IMR-90 (cell line): ENCODE measurements at regions not wholly inside any gene's neighbourhood (a gene's known extent, or its start where the extent isn't known, plus 50 kb on each side); places are given as distances from the start of the nearest gene placed in this dataset.
A peak's percentile ranks its signal among the peaks of the same experiment; 100 is the strongest.

Experiments used
- ATAC-seq: fragments of 200-7000 bp; cut with Tn5 transposase; 2 replicates; pipeline ENCODE4 v1.9.1; 2020; ENCODE audit warnings: low read depth, mild to moderate bottlenecking, moderate library complexity
- BruUV-seq: library from RNA; stranded (reverse); fragments of 400-500 nt; replicated peaks from 2 replicates; lab custom pipeline; 2021; lab: Mats Ljungman, UMichigan
- CTCF ChIA-PET: fragments of 300-600 bp; formaldehyde crosslinking; extraction: SDS; loops from one replicate; lab custom pipeline; 2021; ENCODE audit warnings: antibody characterized with exemption; lab: Yijun Ruan, JAX
- POLR2A ChIA-PET: fragments of 300-600 bp; sonication (Branson Sonifier 250); formaldehyde crosslinking; loops from one replicate; lab custom pipeline; 2022; ENCODE audit warnings: antibody characterized with exemption; ENCODE audit not compliant: unreplicated experiment; lab: Charles Lee
- DNase-seq: peaks from one replicate; pipeline ENCODE4 v3.0.0; 2013
- H2AFZ ChIP-seq: replicated peaks from 2 replicates; pipeline ENCODE3; 2013; ENCODE audit warnings: low read length, mild to moderate bottlenecking; ENCODE audit not compliant: poor library complexity
- H2AK5ac ChIP-seq: 2 replicates; pipeline ENCODE4 v1.6.1; 2013; ENCODE audit warnings: low read depth, low read length, inconsistent platforms
- H2AK9ac ChIP-seq: replicated peaks from 2 replicates; pipeline ENCODE3; 2013; ENCODE audit warnings: mild to moderate bottlenecking, low read depth, low read length, moderate library complexity; ENCODE audit not compliant: poor library complexity
- H2BK120ac ChIP-seq: 2 replicates; pipeline ENCODE4 v1.6.1; 2013; ENCODE audit warnings: low read depth, low read length, inconsistent platforms
- H2BK15ac ChIP-seq: 3 replicates; pipeline ENCODE4 v1.6.1; 2013; ENCODE audit warnings: low read depth, low read length, inconsistent platforms
- H2BK20ac ChIP-seq: 2 replicates; pipeline ENCODE4 v1.6.1; 2013; ENCODE audit warnings: low read depth, mild to moderate bottlenecking, inconsistent platforms, low read length, moderate library complexity
- H2BK5ac ChIP-seq: 2 replicates; pipeline ENCODE4 v1.6.1; 2013; ENCODE audit warnings: mild to moderate bottlenecking, low read depth, low read length, inconsistent platforms; ENCODE audit not compliant: poor library complexity, severe bottlenecking
- H3K14ac ChIP-seq: replicated peaks from 2 replicates; pipeline ENCODE4 v1.6.1; 2013; ENCODE audit warnings: low read depth, low read length, inconsistent platforms
- H3K18ac ChIP-seq: 2 replicates; pipeline ENCODE4 v1.6.1; 2013; ENCODE audit warnings: low read depth, low read length, control low read depth
- H3K23ac ChIP-seq: 2 replicates; pipeline ENCODE4 v1.6.1; 2013; ENCODE audit warnings: low read depth, low read length, inconsistent platforms
- H3K27ac ChIP-seq: 2 replicates; pipeline ENCODE4 v1.5.1; 2013; ENCODE audit warnings: mild to moderate bottlenecking, control low read depth, low read length; ENCODE audit not compliant: insufficient read depth
- H3K27me3 ChIP-seq: 2 replicates; pipeline ENCODE4 v1.6.1; 2013; ENCODE audit warnings: low read length; ENCODE audit not compliant: control insufficient read depth, insufficient read depth
- H3K36me3 ChIP-seq: 2 replicates; pipeline ENCODE4 v1.6.1; 2013; ENCODE audit warnings: low read length, mixed read lengths; ENCODE audit not compliant: control insufficient read depth, insufficient read depth
- H3K4ac ChIP-seq: 2 replicates; pipeline ENCODE4 v1.6.1; 2013; ENCODE audit warnings: low read depth, low read length, inconsistent platforms
- H3K4me1 ChIP-seq: 2 replicates; pipeline ENCODE4 v1.6.1; 2013; ENCODE audit warnings: low read length, mixed read lengths; ENCODE audit not compliant: control insufficient read depth, insufficient read depth
- H3K4me2 ChIP-seq: 2 replicates; pipeline ENCODE4 v1.6.1; 2013; ENCODE audit warnings: low read depth, mild to moderate bottlenecking, control low read depth, low read length, moderate library complexity
- H3K4me3 ChIP-seq: 2 replicates; pipeline ENCODE4 v1.5.1; 2013; ENCODE audit warnings: low read depth, mild to moderate bottlenecking, control low read depth, low read length, moderate library complexity; ENCODE audit not compliant: insufficient read depth
- H3K56ac ChIP-seq: 2 replicates; pipeline ENCODE4 v1.6.1; 2013; ENCODE audit warnings: low read length, inconsistent platforms; ENCODE audit not compliant: insufficient read depth; ENCODE audit errors: extremely low read depth
- H3K79me1 ChIP-seq, 2 experiments: 2 replicates each; pipeline ENCODE4 v1.6.1; 2013; ENCODE audit warnings: low read length in 2 of 2, inconsistent platforms in 1 of 2, low read depth in 1 of 2
- H3K9ac ChIP-seq: 2 replicates; pipeline ENCODE4 v1.6.1; 2013; ENCODE audit warnings: low read depth, low read length, control low read depth
- H3K9me1 ChIP-seq: 2 replicates; pipeline ENCODE4 v1.6.1; 2013; ENCODE audit warnings: low read length, inconsistent platforms; ENCODE audit not compliant: insufficient read depth
- H3K9me3 ChIP-seq: 2 replicates; pipeline ENCODE4 v1.6.1; 2013; ENCODE audit warnings: low read length; ENCODE audit not compliant: control insufficient read depth, insufficient read depth
- H4K20me1 ChIP-seq: 2 replicates; pipeline ENCODE4 v1.6.1; 2013; ENCODE audit warnings: low read length, inconsistent platforms; ENCODE audit not compliant: insufficient read depth
- H4K5ac ChIP-seq: 2 replicates; pipeline ENCODE4 v1.6.1; 2013; ENCODE audit warnings: mild to moderate bottlenecking, low read depth, low read length, control low read depth
- H4K8ac ChIP-seq, 2 experiments: 2 replicates each; pipeline ENCODE4 v1.6.1; 2013; ENCODE audit warnings: low read depth in 2 of 2, low read length in 2 of 2, control low read depth in 1 of 2, inconsistent platforms in 1 of 2
- H4K91ac ChIP-seq: 2 replicates; pipeline ENCODE4 v1.6.1; 2013; ENCODE audit warnings: low read depth, low read length, inconsistent platforms; ENCODE audit not compliant: insufficient read depth
- BHLHE40 ChIP-seq: fragments of 150-350 bp; IDR thresholded peaks from 2 replicates; pipeline ENCODE4 v1.6.1; 2016; ENCODE audit warnings: mild to moderate bottlenecking, low read depth, low read length
- CEBPB ChIP-seq: IDR thresholded peaks from 2 replicates; pipeline ENCODE4 v1.6.1; 2012; ENCODE audit warnings: low read depth, low read length, improper control_type of control experiment
- CHD1 ChIP-seq: IDR thresholded peaks from 2 replicates; pipeline ENCODE4 v1.6.1; 2012; ENCODE audit warnings: low read depth, low read length, improper control_type of control experiment
- CTCF ChIP-seq: conservative IDR thresholded peaks from 2 replicates; pipeline ENCODE4 v1.5.1; 2012; ENCODE audit warnings: mild to moderate bottlenecking, low read depth, low read length, improper control_type of control experiment
- ELK1 ChIP-seq: fragments of 150-350 bp; IDR thresholded peaks from 2 replicates; pipeline ENCODE4 v1.6.1; 2016; ENCODE audit warnings: low read depth, mild to moderate bottlenecking, low read length, moderate library complexity, borderline replicate concordance
- FOS ChIP-seq: fragments of 150-350 bp; IDR thresholded peaks from 2 replicates; pipeline ENCODE4 v1.6.1; 2016; ENCODE audit warnings: low read depth, low read length
- MAFK ChIP-seq: IDR thresholded peaks from 2 replicates; pipeline ENCODE4 v1.6.1; 2012; ENCODE audit warnings: low read depth, low read length, improper control_type of control experiment
- MAZ ChIP-seq: IDR thresholded peaks from 2 replicates; pipeline ENCODE4 v1.6.1; 2012; ENCODE audit warnings: low read depth, mild to moderate bottlenecking, low read length, improper control_type of control experiment, moderate library complexity, borderline replicate concordance
- MXI1 ChIP-seq: IDR thresholded peaks from 2 replicates; pipeline ENCODE4 v1.6.1; 2012; ENCODE audit warnings: low read depth, mild to moderate bottlenecking, low read length, moderate library complexity, borderline replicate concordance
- NFE2L2 ChIP-seq: fragments of 150-350 bp; IDR thresholded peaks from 2 replicates; pipeline ENCODE4 v1.6.1; 2016; ENCODE audit warnings: low read depth, mild to moderate bottlenecking, low read length
- POLR2A ChIP-seq: IDR thresholded peaks from 2 replicates; pipeline ENCODE4 v1.6.1; 2012; ENCODE audit warnings: mild to moderate bottlenecking, low read depth, low read length
- RAD21 ChIP-seq: IDR thresholded peaks from 2 replicates; pipeline ENCODE4 v1.6.1; 2012; ENCODE audit warnings: low read length, improper control_type of control experiment
- RCOR1 ChIP-seq: IDR thresholded peaks from 2 replicates; pipeline ENCODE4 v1.6.1; 2012; ENCODE audit warnings: mild to moderate bottlenecking, low read length, improper control_type of control experiment; ENCODE audit not compliant: insufficient replicate concordance
- RFX5 ChIP-seq: IDR thresholded peaks from 2 replicates; pipeline ENCODE4 v1.8.0; 2012; ENCODE audit warnings: low read depth, mild to moderate bottlenecking, low read length, moderate library complexity
- SMC3 ChIP-seq: fragments of 150-350 bp; IDR thresholded peaks from 2 replicates; pipeline ENCODE4 v1.6.1; 2016; ENCODE audit warnings: low read depth, mild to moderate bottlenecking, antibody characterized with exemption, low read length, moderate library complexity
- USF2 ChIP-seq: fragments of 150-350 bp; IDR thresholded peaks from 2 replicates; pipeline ENCODE4 v1.6.1; 2017; ENCODE audit warnings: mild to moderate bottlenecking, antibody characterized with exemption, low read length, low read depth
- WGBS, 2 experiments: methylation state at CpG; one replicate each; pipeline versions ENCODE4 v1.1.5 to v1.1.7; 2013; ENCODE audit warnings: missing lambda C conversion rate in 2 of 2; ENCODE audit not compliant: insufficient read length in 1 of 2; ENCODE audit errors: extremely low coverage in 2 of 2; 5-methylcytosine and 5-hydroxymethylcytosine counted together
- dilution Hi-C: fragments of 300-500 bp; cut with HindIII; formaldehyde crosslinking; loops from one replicate; pipeline ENCODE4 v1.14.3; 2018; ENCODE audit warnings: low sequenced_read_pairs; ENCODE audit not compliant: unreplicated experiment
- in situ Hi-C: fragments of 300-500 bp; cut with MboI; formaldehyde crosslinking; loops from 3 replicates; pipeline ENCODE4 v1.14.3; 2019; ENCODE audit warnings: low sequenced_read_pairs, inconsistent platforms, mixed read lengths
- intact Hi-C: fragments of 100-400 bp; cut with micrococcal nuclease; formaldehyde crosslinking; loops from 2 replicates; pipeline ENCODE4 v1.10.0; 2022

GRCh38 chrX:121231566-121232358, 184.4 kb downstream of the GLUD2 start:
- no peak for DNase-seq
- no CpG with 5 or more reads among the region's 10 CpGs for WGBS, 2 experiments

More at GRCh38 chrX:121231566-121232358, 184.4 kb downstream of the GLUD2 start:
- Histone ChIP-seq H2AK9ac (no peak overlapping the region), H3K23ac (no peak overlapping the region), H3K9me3 (peaks cover 6% of the 10 kb centered on the region; the same call in 1 of the 2 replicates), H2AFZ (peak overlapping the region; percentile 63), H4K20me1 (no peaks in the 10 kb centered on the region), H3K18ac (no peak overlapping the region), H3K9me1 (no peaks in the 10 kb centered on the region), H2BK15ac (no peak overlapping the region), H4K8ac (no peak overlapping the region), H4K91ac (no peak overlapping the region), H2AK5ac (no peak overlapping the region), H3K56ac (no peak overlapping the region), H3K27ac (no peak overlapping the region), H3K4me2 (no peak overlapping the region), H3K14ac (no peak overlapping the region), H3K27me3 (no peaks in the 10 kb centered on the region), H3K9ac (no peak overlapping the region), H3K4me3 (no peak overlapping the region), H2BK20ac (no peak overlapping the region), H3K36me3 (no peaks in the 10 kb centered on the region), H4K5ac (no peak overlapping the region), H3K4me1 (no peaks in the 10 kb centered on the region), H3K4ac (no peak overlapping the region), H2BK120ac (no peak overlapping the region), H3K79me1 (no peaks in the 10 kb centered on the region), H2BK5ac (no peak overlapping the region)
- ChIA-PET POLR2A (no interaction called here), CTCF (no interaction called here)
- intact Hi-C loops = no loop called here
- no TSS peak for BruUV-seq
- in situ Hi-C loops = no loop called here
- dilution Hi-C loops = no loop called here
- TF ChIP-seq CHD1 (no peak), SMC3 (no peak), FOS (no peak), USF2 (no peak), RFX5 (no peak), RCOR1 (no peak), ELK1 (no peak), MAZ (no peak), CEBPB (no peak), MAFK (no peak), CTCF (no peak), RAD21 (no peak), MXI1 (no peak), POLR2A (no peak), BHLHE40 (no peak), NFE2L2 (no peak)
- no peak for ATAC-seq
